PFSK-1 (cell line): ENCODE measurements at regions not wholly inside any gene's neighbourhood (a gene's known extent, or its start where the extent isn't known, plus 50 kb on each side); places are given as distances from the start of the nearest gene placed in this dataset.

Experiments
- POLR2AphosphoS5 ChIP-seq: IDR thresholded peaks from 2 replicates; pipeline ENCODE4 v1.6.1; 2012; ENCODE audit warnings: low read depth, mild to moderate bottlenecking, control low read depth, low read length, moderate library complexity
- TAF1 ChIP-seq: IDR thresholded peaks from 2 replicates; pipeline ENCODE4 v1.6.1; 2012; ENCODE audit warnings: low read length, control low read depth, borderline replicate concordance; ENCODE audit not compliant: insufficient read depth
- TF ChIP-seq, protein P1 (sequence below), 2 experiments: IDR thresholded peaks; 2 replicates each; pipeline versions ENCODE4 v1.6.1 to v1.8.0; 2011 to 2012; ENCODE audit warnings: low read depth in 2 of 2, low read length in 2 of 2, control low read depth in 1 of 2, inconsistent platforms in 1 of 2, mild to moderate bottlenecking in 1 of 2, moderate library complexity in 1 of 2; ENCODE audit not compliant: insufficient read depth in 1 of 2

GRCh38 chr2:146108993-146109392, 1589.1 kb upstream of the ZEB2 start:
- TF ChIP-seq POLR2AphosphoS5 (no peak), TAF1 (no peak)
- TF ChIP-seq, protein P1, sequence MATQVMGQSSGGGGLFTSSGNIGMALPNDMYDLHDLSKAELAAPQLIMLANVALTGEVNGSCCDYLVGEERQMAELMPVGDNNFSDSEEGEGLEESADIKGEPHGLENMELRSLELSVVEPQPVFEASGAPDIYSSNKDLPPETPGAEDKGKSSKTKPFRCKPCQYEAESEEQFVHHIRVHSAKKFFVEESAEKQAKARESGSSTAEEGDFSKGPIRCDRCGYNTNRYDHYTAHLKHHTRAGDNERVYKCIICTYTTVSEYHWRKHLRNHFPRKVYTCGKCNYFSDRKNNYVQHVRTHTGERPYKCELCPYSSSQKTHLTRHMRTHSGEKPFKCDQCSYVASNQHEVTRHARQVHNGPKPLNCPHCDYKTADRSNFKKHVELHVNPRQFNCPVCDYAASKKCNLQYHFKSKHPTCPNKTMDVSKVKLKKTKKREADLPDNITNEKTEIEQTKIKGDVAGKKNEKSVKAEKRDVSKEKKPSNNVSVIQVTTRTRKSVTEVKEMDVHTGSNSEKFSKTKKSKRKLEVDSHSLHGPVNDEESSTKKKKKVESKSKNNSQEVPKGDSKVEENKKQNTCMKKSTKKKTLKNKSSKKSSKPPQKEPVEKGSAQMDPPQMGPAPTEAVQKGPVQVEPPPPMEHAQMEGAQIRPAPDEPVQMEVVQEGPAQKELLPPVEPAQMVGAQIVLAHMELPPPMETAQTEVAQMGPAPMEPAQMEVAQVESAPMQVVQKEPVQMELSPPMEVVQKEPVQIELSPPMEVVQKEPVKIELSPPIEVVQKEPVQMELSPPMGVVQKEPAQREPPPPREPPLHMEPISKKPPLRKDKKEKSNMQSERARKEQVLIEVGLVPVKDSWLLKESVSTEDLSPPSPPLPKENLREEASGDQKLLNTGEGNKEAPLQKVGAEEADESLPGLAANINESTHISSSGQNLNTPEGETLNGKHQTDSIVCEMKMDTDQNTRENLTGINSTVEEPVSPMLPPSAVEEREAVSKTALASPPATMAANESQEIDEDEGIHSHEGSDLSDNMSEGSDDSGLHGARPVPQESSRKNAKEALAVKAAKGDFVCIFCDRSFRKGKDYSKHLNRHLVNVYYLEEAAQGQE (IDR thresholded peaks at IDR 0.05; ENCODE audit: insufficient read depth in 1 of 2, low read depth in 2 of 2, low read length in 2 of 2): no peak
